ENCODE measurements at regions not wholly inside any gene's neighbourhood (a gene's known extent, or its start where the extent isn't known, plus 50 kb on each side); places are given as distances from the start of the nearest gene placed in this dataset.

DNA sequence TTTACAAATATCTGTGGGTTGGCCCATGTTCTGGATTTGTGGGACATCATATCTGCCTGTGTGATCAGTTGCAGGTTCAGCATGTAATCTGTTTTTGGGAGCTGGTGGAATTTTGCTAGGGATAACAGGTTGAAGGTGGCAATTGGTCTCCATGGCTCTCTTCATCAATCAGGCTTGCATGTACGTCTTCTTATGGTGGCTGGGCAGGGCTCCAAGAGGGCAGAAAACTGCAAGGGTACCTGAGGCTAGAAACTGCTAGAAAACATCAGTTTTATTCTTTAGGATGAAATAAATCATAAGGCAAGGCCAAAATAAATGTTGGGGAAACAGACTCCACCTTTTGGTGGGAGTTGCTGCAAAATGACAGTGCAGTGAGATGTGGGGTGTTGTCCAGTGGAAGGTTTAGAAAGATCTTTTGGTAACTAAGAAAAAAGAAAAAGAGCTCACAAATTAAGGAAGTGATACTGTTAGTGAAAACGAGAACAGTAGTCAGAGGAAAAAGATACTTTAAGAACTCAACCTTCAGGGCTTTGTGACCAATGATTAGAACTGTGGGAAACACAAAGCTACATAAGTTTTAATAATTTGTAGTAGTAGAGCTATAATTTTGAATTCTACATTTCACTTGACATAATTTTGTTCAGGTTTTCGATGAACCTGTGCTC lies 300.7 kb upstream of the IZUMO3 start:
- Histone ChIP-seq H3K4me1 (ENCODE audit: control insufficient read depth, insufficient read depth, low read length) (no peaks in the 10 kb centered on the region), H3K9me3 (ENCODE audit: control insufficient read depth, insufficient read depth, low read depth, low read length) (no peaks in the 10 kb centered on the region), H3K27ac (ENCODE audit: extremely low read depth, low read depth, low read length) (no peak overlapping the region), H3K4me3 (ENCODE audit: low read depth, low read length) (no peak overlapping the region), H3K36me3 (ENCODE audit: control insufficient read depth in 2 of 2, insufficient read depth in 1 of 2, low read length in 2 of 2) (no peaks in the 10 kb centered on the region)
- TF ChIP-seq GLIS2 (tag by site-specific recombination; IDR thresholded peaks at IDR 0.05) (no peak), ZSCAN23 (tag by site-specific recombination; IDR thresholded peaks at IDR 0.05) (no peak), ZNF624 (tag by site-specific recombination; IDR thresholded peaks at IDR 0.05) (no peak), ZNF548 (tag by site-specific recombination; IDR thresholded peaks at IDR 0.05) (no peak), RBAK (tag by site-specific recombination; IDR thresholded peaks at IDR 0.05) (no peak), ZNF530 (tag by site-specific recombination; IDR thresholded peaks at IDR 0.05; ENCODE audit: low read depth) (no peak), ZNF112 (tag by site-specific recombination; IDR thresholded peaks at IDR 0.05) (no peak)
- TF ChIP-seq, protein P1, sequence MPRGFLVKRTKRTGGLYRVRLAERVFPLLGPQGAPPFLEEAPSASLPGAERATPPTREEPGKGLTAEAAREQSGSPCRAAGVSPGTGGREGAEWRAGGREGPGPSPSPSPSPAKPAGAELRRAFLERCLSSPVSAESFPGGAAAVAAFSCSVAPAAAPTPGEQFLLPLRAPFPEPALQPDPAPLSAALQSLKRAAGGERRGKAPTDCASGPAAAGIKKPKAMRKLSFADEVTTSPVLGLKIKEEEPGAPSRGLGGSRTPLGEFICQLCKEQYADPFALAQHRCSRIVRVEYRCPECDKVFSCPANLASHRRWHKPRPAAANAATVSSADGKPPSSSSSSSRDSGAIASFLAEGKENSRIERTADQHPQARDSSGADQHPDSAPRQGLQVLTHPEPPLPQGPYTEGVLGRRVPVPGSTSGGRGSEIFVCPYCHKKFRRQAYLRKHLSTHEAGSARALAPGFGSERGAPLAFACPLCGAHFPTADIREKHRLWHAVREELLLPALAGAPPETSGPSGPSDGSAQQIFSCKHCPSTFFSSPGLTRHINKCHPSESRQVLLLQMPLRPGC (tag by site-specific recombination; IDR thresholded peaks at IDR 0.05) = no peak
- POLR2A ChIA-PET = no interaction called here
- CTCF ChIA-PET = interaction anchor here (1.0 kb wide), 1 partner anchor 14 kb away, joined by 3 read pairs; no protein-coding TSS in a partner anchor

DNA sequence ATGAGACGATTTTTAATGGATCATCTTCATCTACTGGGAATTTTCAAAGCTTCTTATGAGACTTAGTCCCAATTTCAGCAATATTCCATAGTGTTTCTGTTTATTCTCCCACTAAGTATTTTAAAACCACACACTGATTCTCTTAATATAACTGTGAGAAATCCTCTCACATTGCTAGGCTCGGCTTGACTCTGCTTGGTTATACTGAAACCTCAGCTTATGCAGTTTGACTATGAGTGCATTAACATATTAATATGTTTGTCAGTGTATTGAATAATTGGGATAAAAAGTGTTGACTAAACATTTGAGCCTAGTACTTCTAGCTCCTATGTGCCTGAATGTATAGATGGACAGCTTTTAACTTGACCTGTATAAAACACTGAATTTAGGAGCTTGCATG lies 298.5 kb upstream of the IZUMO3 start:
- ChIA-PET POLR2A (no interaction called here), CTCF (no interaction called here)
- Histone ChIP-seq H3K4me1 (ENCODE audit: control insufficient read depth, insufficient read depth, low read length) (no peaks in the 10 kb centered on the region), H3K9me3 (ENCODE audit: control insufficient read depth, insufficient read depth, low read depth, low read length) (no peaks in the 10 kb centered on the region), H3K27ac (ENCODE audit: extremely low read depth, low read depth, low read length) (no peak overlapping the region), H3K4me3 (ENCODE audit: low read depth, low read length) (no peak overlapping the region), H3K36me3 (ENCODE audit: control insufficient read depth in 2 of 2, insufficient read depth in 1 of 2, low read length in 2 of 2) (no peaks in the 10 kb centered on the region)
- TF ChIP-seq ZNF214 (tag by site-specific recombination; IDR thresholded peaks at IDR 0.05; ENCODE audit: borderline replicate concordance) = no peak
- TF ChIP-seq ZSCAN23 (tag by site-specific recombination; IDR thresholded peaks at IDR 0.05) = no peak
- TF ChIP-seq, protein P2, sequence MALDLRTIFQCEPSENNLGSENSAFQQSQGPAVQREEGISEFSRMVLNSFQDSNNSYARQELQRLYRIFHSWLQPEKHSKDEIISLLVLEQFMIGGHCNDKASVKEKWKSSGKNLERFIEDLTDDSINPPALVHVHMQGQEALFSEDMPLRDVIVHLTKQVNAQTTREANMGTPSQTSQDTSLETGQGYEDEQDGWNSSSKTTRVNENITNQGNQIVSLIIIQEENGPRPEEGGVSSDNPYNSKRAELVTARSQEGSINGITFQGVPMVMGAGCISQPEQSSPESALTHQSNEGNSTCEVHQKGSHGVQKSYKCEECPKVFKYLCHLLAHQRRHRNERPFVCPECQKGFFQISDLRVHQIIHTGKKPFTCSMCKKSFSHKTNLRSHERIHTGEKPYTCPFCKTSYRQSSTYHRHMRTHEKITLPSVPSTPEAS (tag by site-specific recombination; IDR thresholded peaks at IDR 0.05) = no peak
- no peak for TF ChIP-seq TCF7L2 (IDR thresholded peaks at IDR 0.05; ENCODE audit: borderline replicate concordance, low read depth, low read length)
- no peak for TF ChIP-seq ZNF423 (tag by site-specific recombination; IDR thresholded peaks at IDR 0.05)
- TF ChIP-seq ZNF292 (tag by site-specific recombination; IDR thresholded peaks at IDR 0.05; ENCODE audit: borderline replicate concordance, low read depth) = no peak
- TF ChIP-seq, protein P3, sequence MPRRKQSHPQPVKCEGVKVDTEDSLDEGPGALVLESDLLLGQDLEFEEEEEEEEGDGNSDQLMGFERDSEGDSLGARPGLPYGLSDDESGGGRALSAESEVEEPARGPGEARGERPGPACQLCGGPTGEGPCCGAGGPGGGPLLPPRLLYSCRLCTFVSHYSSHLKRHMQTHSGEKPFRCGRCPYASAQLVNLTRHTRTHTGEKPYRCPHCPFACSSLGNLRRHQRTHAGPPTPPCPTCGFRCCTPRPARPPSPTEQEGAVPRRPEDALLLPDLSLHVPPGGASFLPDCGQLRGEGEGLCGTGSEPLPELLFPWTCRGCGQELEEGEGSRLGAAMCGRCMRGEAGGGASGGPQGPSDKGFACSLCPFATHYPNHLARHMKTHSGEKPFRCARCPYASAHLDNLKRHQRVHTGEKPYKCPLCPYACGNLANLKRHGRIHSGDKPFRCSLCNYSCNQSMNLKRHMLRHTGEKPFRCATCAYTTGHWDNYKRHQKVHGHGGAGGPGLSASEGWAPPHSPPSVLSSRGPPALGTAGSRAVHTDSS (tag by site-specific recombination; IDR thresholded peaks at IDR 0.05) = no peak
- TF ChIP-seq ZBTB21 (tag by site-specific recombination; IDR thresholded peaks at IDR 0.05) = no peak
- no peak for TF ChIP-seq ZFP69B (tag by site-specific recombination; IDR thresholded peaks at IDR 0.05)
- no peak for TF ChIP-seq GLI2 (tag by site-specific recombination; IDR thresholded peaks at IDR 0.05; ENCODE audit: borderline replicate concordance, low read depth)
- TF ChIP-seq ZNF670 (tag by site-specific recombination; IDR thresholded peaks at IDR 0.05; ENCODE audit: low read depth) = no peak
- no peak for TF ChIP-seq ZNF621 (tag by site-specific recombination; IDR thresholded peaks at IDR 0.05)
- TF ChIP-seq ZNF202 (tag by site-specific recombination; IDR thresholded peaks at IDR 0.05; ENCODE audit: borderline replicate concordance) = no peak
- no peak for TF ChIP-seq OSR2 (tag by site-specific recombination; IDR thresholded peaks at IDR 0.05)

All from HEK293 (cell line).